ENCODE measurements at regions not wholly inside any gene's neighbourhood (a gene's known extent, or its start where the extent isn't known, plus 50 kb on each side); places are given as distances from the start of the nearest gene placed in this dataset.

GRCh38 chr21:25024639-25025038 is 582.6 kb downstream of the MRPL39 start:
- no peak overlapping the region for H3K4me3 Mint-ChIP-seq (ENCODE audit: low read depth)
- TF ChIP-seq, protein P1, sequence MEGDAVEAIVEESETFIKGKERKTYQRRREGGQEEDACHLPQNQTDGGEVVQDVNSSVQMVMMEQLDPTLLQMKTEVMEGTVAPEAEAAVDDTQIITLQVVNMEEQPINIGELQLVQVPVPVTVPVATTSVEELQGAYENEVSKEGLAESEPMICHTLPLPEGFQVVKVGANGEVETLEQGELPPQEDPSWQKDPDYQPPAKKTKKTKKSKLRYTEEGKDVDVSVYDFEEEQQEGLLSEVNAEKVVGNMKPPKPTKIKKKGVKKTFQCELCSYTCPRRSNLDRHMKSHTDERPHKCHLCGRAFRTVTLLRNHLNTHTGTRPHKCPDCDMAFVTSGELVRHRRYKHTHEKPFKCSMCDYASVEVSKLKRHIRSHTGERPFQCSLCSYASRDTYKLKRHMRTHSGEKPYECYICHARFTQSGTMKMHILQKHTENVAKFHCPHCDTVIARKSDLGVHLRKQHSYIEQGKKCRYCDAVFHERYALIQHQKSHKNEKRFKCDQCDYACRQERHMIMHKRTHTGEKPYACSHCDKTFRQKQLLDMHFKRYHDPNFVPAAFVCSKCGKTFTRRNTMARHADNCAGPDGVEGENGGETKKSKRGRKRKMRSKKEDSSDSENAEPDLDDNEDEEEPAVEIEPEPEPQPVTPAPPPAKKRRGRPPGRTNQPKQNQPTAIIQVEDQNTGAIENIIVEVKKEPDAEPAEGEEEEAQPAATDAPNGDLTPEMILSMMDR (IDR thresholded peaks at IDR 0.05; ENCODE audit: unreplicated experiment): no peak
- peak overlapping the region; percentile 19 for H3K27ac Mint-ChIP-seq
- H3K27me3 Mint-ChIP-seq: no peaks in the 10 kb centered on the region
- H3K4me1 Mint-ChIP-seq (ENCODE audit: low read depth): no peaks in the 10 kb centered on the region
- peaks cover 29% of the 10 kb centered on the region for H3K9me3 Mint-ChIP-seq (ENCODE audit: low read depth)
- no peak for DNase-seq (ENCODE audit: low spot score, unreplicated experiment)
- no peaks in the 10 kb centered on the region for H3K36me3 Mint-ChIP-seq (ENCODE audit: insufficient read depth)

DNA sequence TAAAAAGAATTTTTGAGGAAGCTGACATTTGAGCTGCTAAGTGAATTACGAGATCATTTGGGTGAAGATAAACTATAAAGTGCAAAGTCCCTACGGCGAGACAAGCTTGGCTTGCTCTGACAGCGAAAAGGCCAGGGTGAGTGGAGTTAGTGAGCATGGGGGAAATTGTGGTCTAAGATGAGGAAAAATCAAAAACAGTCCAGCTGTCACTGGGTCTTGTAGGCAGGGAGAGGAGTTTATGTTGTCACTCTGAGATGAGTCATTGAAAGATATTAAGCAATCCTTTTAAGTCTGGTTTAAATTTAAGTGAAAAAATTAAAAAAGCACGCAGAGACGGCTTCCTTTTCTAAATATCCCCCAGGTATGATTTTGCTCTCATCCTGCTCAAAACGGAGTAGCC is 601.9 kb downstream of the MRPL39 start:
- Mint-ChIP-seq H3K9me3 (ENCODE audit: low read depth) (peaks cover 22% of the 10 kb centered on the region), H3K36me3 (ENCODE audit: insufficient read depth) (peaks cover 3% of the 10 kb centered on the region), H3K4me1 (ENCODE audit: low read depth) (peaks cover 5% of the 10 kb centered on the region), H3K27me3 (no peaks in the 10 kb centered on the region), H3K4me3 (ENCODE audit: low read depth) (no peak overlapping the region), H3K27ac (no peak overlapping the region)
- TF ChIP-seq, protein P1 (IDR thresholded peaks at IDR 0.05; ENCODE audit: unreplicated experiment): no peak
- no peak for DNase-seq (ENCODE audit: low spot score, unreplicated experiment)

- Mint-ChIP-seq H3K27me3 (no peaks in the 10 kb centered on the region), H3K4me3 (ENCODE audit: low read depth) (no peak overlapping the region), H3K9me3 (ENCODE audit: low read depth) (peaks cover 30% of the 10 kb centered on the region), H3K4me1 (ENCODE audit: low read depth) (peaks cover 5% of the 10 kb centered on the region), H3K27ac (no peak overlapping the region), H3K36me3 (ENCODE audit: insufficient read depth) (peaks cover 3% of the 10 kb centered on the region)
- no peak for DNase-seq (ENCODE audit: low spot score, unreplicated experiment)
- TF ChIP-seq, protein P1 (IDR thresholded peaks at IDR 0.05; ENCODE audit: unreplicated experiment): no peak
Observed at GRCh38 chr21:25002676-25003075, 604.6 kb downstream of the MRPL39 start.

DNA sequence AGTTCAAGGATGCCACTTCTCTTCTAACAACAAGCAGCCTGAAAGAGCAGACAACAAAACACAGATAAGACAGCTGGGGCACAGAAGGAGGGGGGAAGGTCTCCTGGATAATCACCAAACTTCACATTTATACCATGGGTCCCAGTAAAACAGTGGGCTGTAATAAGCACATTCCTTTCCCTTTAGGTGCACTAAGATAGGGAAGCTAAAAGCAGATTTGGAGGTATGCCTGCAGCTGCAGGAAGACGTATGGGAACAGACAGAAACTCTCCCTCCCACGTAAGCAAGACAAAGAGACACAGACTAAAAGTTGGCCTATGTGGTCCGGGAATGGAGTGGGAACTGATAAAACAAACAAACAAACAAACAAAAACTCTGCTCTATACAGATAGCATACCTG is 612.1 kb downstream of the MRPL39 start:
- Mint-ChIP-seq H3K4me1 (ENCODE audit: low read depth) (peaks cover 2% of the 10 kb centered on the region), H3K27me3 (no peaks in the 10 kb centered on the region), H3K4me3 (ENCODE audit: low read depth) (no peak overlapping the region), H3K9me3 (ENCODE audit: low read depth) (peaks cover 25% of the 10 kb centered on the region), H3K27ac (no peak overlapping the region), H3K36me3 (ENCODE audit: insufficient read depth) (no peaks in the 10 kb centered on the region)
- TF ChIP-seq, protein P1 (IDR thresholded peaks at IDR 0.05; ENCODE audit: unreplicated experiment): no peak
- DNase-seq (ENCODE audit: low spot score, unreplicated experiment): no peak

DNA sequence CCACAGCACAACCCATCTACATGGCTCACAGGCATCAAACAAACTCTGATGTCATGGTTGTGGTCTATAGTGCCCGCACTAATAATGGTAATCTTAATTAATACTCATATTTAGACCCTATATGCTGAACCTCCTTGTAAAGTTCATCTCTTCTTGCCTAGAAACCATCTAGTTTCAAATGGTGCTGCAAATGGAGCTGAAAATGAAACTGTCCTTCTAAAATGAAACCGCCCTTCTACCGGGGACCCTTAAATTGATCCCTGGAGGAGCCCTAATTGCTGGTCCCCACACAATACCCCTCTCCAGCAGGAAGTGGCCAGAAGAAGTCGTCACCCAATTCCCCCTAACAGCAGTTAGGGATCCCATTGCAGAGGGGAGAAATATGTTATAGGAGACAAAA is 612.6 kb downstream of the MRPL39 start:
- Mint-ChIP-seq H3K9me3 (ENCODE audit: low read depth) (peaks cover 21% of the 10 kb centered on the region), H3K4me1 (ENCODE audit: low read depth) (peaks cover 2% of the 10 kb centered on the region), H3K4me3 (ENCODE audit: low read depth) (no peak overlapping the region), H3K27ac (no peak overlapping the region), H3K36me3 (ENCODE audit: insufficient read depth) (no peaks in the 10 kb centered on the region), H3K27me3 (no peaks in the 10 kb centered on the region)
- no peak for DNase-seq (ENCODE audit: low spot score, unreplicated experiment)
- TF ChIP-seq, protein P1 (IDR thresholded peaks at IDR 0.05; ENCODE audit: unreplicated experiment): no peak
